GM12891 (cell line): ENCODE measurements at regions not wholly inside any gene's neighbourhood (a gene's known extent, or its start where the extent isn't known, plus 50 kb on each side); places are given as distances from the start of the nearest gene placed in this dataset.

Experiments
- POLR2A ChIP-seq: IDR thresholded peaks from 2 replicates; pipeline ENCODE4 v1.6.1; 2011; ENCODE audit warnings: low read depth, low read length, control low read depth
- POLR2AphosphoS5 ChIP-seq: IDR thresholded peaks from 2 replicates; pipeline ENCODE4 v1.6.1; 2011; ENCODE audit warnings: low read depth, low read length, control low read depth
- TAF1 ChIP-seq: IDR thresholded peaks from 2 replicates; pipeline ENCODE4 v1.6.1; 2011; ENCODE audit warnings: low read depth, low read length, control low read depth

DNA sequence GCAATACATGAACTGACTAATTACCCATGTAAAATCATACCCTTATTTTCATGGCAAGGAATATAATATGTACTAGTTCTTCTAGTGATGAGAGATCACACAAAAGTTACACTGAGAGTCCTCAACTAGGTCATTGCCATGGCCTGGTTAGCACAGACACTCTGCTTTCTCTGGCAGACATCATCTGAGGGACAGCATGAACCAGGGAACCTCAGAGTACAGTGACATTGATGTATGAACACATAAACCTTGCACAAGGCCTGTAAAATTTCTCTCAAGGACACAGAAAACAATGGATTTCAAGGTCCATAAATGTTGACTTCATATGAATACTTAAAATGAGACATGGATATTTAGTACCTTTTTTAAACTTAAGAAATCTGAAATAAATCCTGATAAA is 108.8 kb upstream of the MAGI3 start:
- TF ChIP-seq POLR2A: no peak
- no peak for TF ChIP-seq TAF1
- TF ChIP-seq POLR2AphosphoS5: no peak
